Astrocyte (in vitro differentiated cells and primary cell): ENCODE measurements at regions not wholly inside any gene's neighbourhood (a gene's known extent, or its start where the extent isn't known, plus 50 kb on each side); places are given as distances from the start of the nearest gene placed in this dataset.

Experiments used
- DNase-seq: peaks from one replicate; pipeline ENCODE4 v3.0.0-alpha.2; 2010; ENCODE audit warnings: low read depth
- FAIRE-seq: peaks from 2 replicates; lab custom pipeline; 2011; peaks lifted over from hg19 to GRCh38; lab: Jason Lieb, UNC
- H2AFZ ChIP-seq: 2 replicates; pipeline ENCODE4 v1.6.0; 2012; ENCODE audit warnings: low read depth, low read length, inconsistent platforms
- H3K27ac ChIP-seq: 2 replicates; pipeline ENCODE4 v1.5.1; 2011; ENCODE audit warnings: low read depth, low read length, inconsistent platforms
- H3K27me3 ChIP-seq: 2 replicates; pipeline ENCODE4 v1.6.0; 2011; ENCODE audit warnings: low read length, inconsistent platforms; ENCODE audit not compliant: insufficient read depth
- H3K36me3 ChIP-seq: 2 replicates; pipeline ENCODE4 v1.5.1; 2011; ENCODE audit warnings: low read length, inconsistent platforms; ENCODE audit not compliant: insufficient read depth
- H3K4me1 ChIP-seq: 2 replicates; pipeline ENCODE4 v1.5.1; 2011; ENCODE audit warnings: low read length, inconsistent platforms; ENCODE audit not compliant: insufficient read depth
- H3K4me2 ChIP-seq: 2 replicates; pipeline ENCODE4 v1.6.0; 2012; ENCODE audit warnings: low read length, inconsistent platforms
- H3K4me3 ChIP-seq: 2 replicates; pipeline ENCODE4 v1.5.1; 2011; ENCODE audit warnings: low read depth, mild to moderate bottlenecking, low read length, inconsistent platforms; ENCODE audit not compliant: insufficient read depth
- H3K79me2 ChIP-seq: 2 replicates; pipeline ENCODE4 v1.6.0; 2012; ENCODE audit warnings: mild to moderate bottlenecking, low read length, inconsistent platforms; ENCODE audit not compliant: insufficient read depth
- H3K9ac ChIP-seq: 2 replicates; pipeline ENCODE4 v1.6.0; 2012; ENCODE audit warnings: mild to moderate bottlenecking, low read length, inconsistent platforms
- H3K9me3 ChIP-seq: 2 replicates; pipeline ENCODE4 v1.5.1; 2012; ENCODE audit warnings: low read depth, mild to moderate bottlenecking, low read length, inconsistent platforms; ENCODE audit not compliant: insufficient read depth
- H4K20me1 ChIP-seq: 2 replicates; pipeline ENCODE4 v1.6.0; 2012; ENCODE audit warnings: low read length, inconsistent platforms; ENCODE audit not compliant: insufficient read depth
- H3K27ac Mint-ChIP-seq: one replicate; pipeline ENCODE4 v1.8.0; 2021; ENCODE audit warnings: mild to moderate bottlenecking, mixed read lengths; ENCODE audit not compliant: unreplicated experiment
- H3K27me3 Mint-ChIP-seq: one replicate; pipeline ENCODE4 v1.8.0; 2021; ENCODE audit warnings: low read depth, mixed read lengths; ENCODE audit not compliant: unreplicated experiment
- H3K36me3 Mint-ChIP-seq: one replicate; pipeline ENCODE4 v1.8.0; 2021; ENCODE audit warnings: low read depth, mixed read lengths; ENCODE audit not compliant: unreplicated experiment
- H3K4me1 Mint-ChIP-seq: one replicate; pipeline ENCODE4 v1.8.0; 2021; ENCODE audit warnings: low read depth, mixed read lengths; ENCODE audit not compliant: unreplicated experiment
- H3K4me3 Mint-ChIP-seq: one replicate; pipeline ENCODE4 v1.8.0; 2021; ENCODE audit warnings: mild to moderate bottlenecking, moderate library complexity, mixed read lengths; ENCODE audit not compliant: unreplicated experiment
- H3K9me3 Mint-ChIP-seq: one replicate; pipeline ENCODE4 v1.8.0; 2021; ENCODE audit warnings: mild to moderate bottlenecking, mixed read lengths; ENCODE audit not compliant: unreplicated experiment
- CTCF ChIP-seq: IDR thresholded peaks from 2 replicates; pipeline ENCODE4 v1.5.1; 2011; ENCODE audit warnings: low read depth, mild to moderate bottlenecking, inconsistent platforms, low read length, moderate library complexity; ENCODE audit not compliant: insufficient read depth
- EZH2 ChIP-seq: IDR thresholded peaks from 2 replicates; pipeline ENCODE4 v1.6.1; 2012; ENCODE audit warnings: mild to moderate bottlenecking, low read length, inconsistent platforms; ENCODE audit not compliant: insufficient read depth

GRCh38 chr15:96115642-96116041 lies 214.9 kb upstream of the NR2F2 start:
- H3K27ac ChIP-seq = no peak overlapping the region
- H3K4me1 Mint-ChIP-seq = peaks cover 12% of the 10 kb centered on the region
- TF ChIP-seq CTCF = no peak
- no peak for TF ChIP-seq EZH2
- no peaks in the 10 kb centered on the region for H3K9me3 Mint-ChIP-seq
- no peaks in the 10 kb centered on the region for H3K36me3 Mint-ChIP-seq
- FAIRE-seq = no peak
- H3K4me2 ChIP-seq = peak overlapping the region; percentile 32
- no peaks in the 10 kb centered on the region for H3K79me2 ChIP-seq
- H3K36me3 ChIP-seq = no peaks in the 10 kb centered on the region
- no peak overlapping the region for H3K4me3 ChIP-seq
- no peak overlapping the region for H3K4me3 Mint-ChIP-seq
- peaks cover 4% of the 10 kb centered on the region for H3K4me1 ChIP-seq
- no peaks in the 10 kb centered on the region for H3K9me3 ChIP-seq
- peaks cover 1% of the 10 kb centered on the region for H3K27me3 Mint-ChIP-seq
- H4K20me1 ChIP-seq = no peaks in the 10 kb centered on the region
- peak; percentile 87 for DNase-seq
- H3K27ac Mint-ChIP-seq = peak overlapping the region; percentile 22
- no peaks in the 10 kb centered on the region for H3K27me3 ChIP-seq
- no peak overlapping the region for H3K9ac ChIP-seq
- no peak overlapping the region for H2AFZ ChIP-seq

DNA sequence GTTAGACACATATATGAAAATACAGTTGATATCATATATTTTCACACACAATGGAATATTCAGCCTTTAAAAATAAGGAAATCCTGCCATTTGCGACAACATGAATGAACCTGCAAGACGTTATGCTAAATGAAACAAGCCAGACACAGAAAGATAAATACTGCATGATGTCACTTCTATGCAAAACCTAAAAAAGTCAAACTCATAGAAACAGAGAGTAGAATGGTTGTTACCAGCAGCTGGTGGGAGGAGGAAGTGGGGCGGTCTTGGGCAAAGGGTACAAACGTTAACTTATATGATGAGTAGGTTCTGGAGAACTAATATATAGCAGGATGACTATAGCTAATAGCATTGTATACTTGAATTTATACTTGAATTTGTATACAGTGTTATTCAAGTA lies 213.2 kb upstream of the NR2F2 start:
- H3K27ac ChIP-seq = no peak overlapping the region

More for the DNA sequence above, 213.2 kb upstream of the NR2F2 start:
- peaks cover 21% of the 10 kb centered on the region for H3K4me1 Mint-ChIP-seq
- H3K4me2 ChIP-seq = no peak overlapping the region
- H3K9me3 Mint-ChIP-seq = no peaks in the 10 kb centered on the region
- H3K36me3 Mint-ChIP-seq = no peaks in the 10 kb centered on the region
- H3K9ac ChIP-seq = no peak overlapping the region
- no peak for DNase-seq
- H3K79me2 ChIP-seq = no peaks in the 10 kb centered on the region
- H2AFZ ChIP-seq = no peak overlapping the region
- no peak overlapping the region for H3K4me3 ChIP-seq
- H3K27me3 ChIP-seq = no peaks in the 10 kb centered on the region
- no peaks in the 10 kb centered on the region for H3K27me3 Mint-ChIP-seq
- no peak overlapping the region for H3K27ac Mint-ChIP-seq
- H3K4me1 ChIP-seq = peaks cover 7% of the 10 kb centered on the region
- FAIRE-seq = no peak
- no peak for TF ChIP-seq CTCF
- TF ChIP-seq EZH2 = no peak
- no peaks in the 10 kb centered on the region for H3K9me3 ChIP-seq
- no peak overlapping the region for H3K4me3 Mint-ChIP-seq
- no peaks in the 10 kb centered on the region for H4K20me1 ChIP-seq
- no peaks in the 10 kb centered on the region for H3K36me3 ChIP-seq
